Spleen (tissue), 11 donors: ENCODE measurements at regions not wholly inside any gene's neighbourhood (a gene's known extent, or its start where the extent isn't known, plus 50 kb on each side); places are given as distances from the start of the nearest gene placed in this dataset.

Experiments
- DNase-seq: peaks from one replicate; pipeline ENCODE4 v3.0.0-alpha.2; 2020
- H3K27ac ChIP-seq, 8 donors: fragments of 200-600 bp; sonication (generic) in 7 of 8; 1 replicate in 4 of 8; 2 replicates in 4 of 8; pipeline versions ENCODE4 v1.5.0 to v1.8.0; 2016 to 2021; ENCODE audit warnings: inconsistent platforms in 4 of 8, mild to moderate bottlenecking in 4 of 8, moderate library complexity in 1 of 8
- H3K27me3 ChIP-seq, 7 donors: fragments of 200-600 bp; sonication (generic) in 6 of 7; replicated peaks in 1 of 7; 1 replicate in 4 of 7; 2 replicates in 3 of 7; pipeline versions ENCODE4 v1.5.0 to v1.8.0; 2016 to 2021; ENCODE audit warnings: inconsistent platforms in 3 of 7, mild to moderate bottlenecking in 1 of 7
- H3K36me3 ChIP-seq, 6 donors: fragments of 200-600 bp; sonication (generic) in 5 of 6; 1 replicate in 4 of 6; 2 replicates in 2 of 6; pipeline versions ENCODE4 v1.5.0 to v1.8.0; 2016 to 2021; ENCODE audit warnings: inconsistent platforms in 2 of 6
- H3K4me1 ChIP-seq, 6 donors: fragments of 200-600 bp; sonication (generic) in 5 of 6; 1 replicate in 3 of 6; 2 replicates in 3 of 6; pipeline versions ENCODE4 v1.5.0 to v1.8.0; 2016 to 2021; ENCODE audit warnings: inconsistent platforms in 3 of 6
- H3K4me3 ChIP-seq, 8 donors: fragments of 200-600 bp; sonication (generic) in 7 of 8; 1 replicate in 4 of 8; 2 replicates in 4 of 8; pipeline versions ENCODE4 v1.5.0 to v1.8.0; 2016 to 2021; ENCODE audit warnings: inconsistent platforms in 4 of 8, mild to moderate bottlenecking in 4 of 8, moderate library complexity in 2 of 8
- H3K9me3 ChIP-seq, 8 donors: fragments of 200-600 bp; sonication (generic) in 7 of 8; 1 replicate in 4 of 8; 2 replicates in 4 of 8; pipeline versions ENCODE4 v1.5.0 to v1.8.0; 2016 to 2021; ENCODE audit warnings: inconsistent platforms in 4 of 8
- POLR2A ChIP-seq, 3 donors: fragments of 450-650 bp; IDR thresholded peaks; one replicate each; pipeline ENCODE4 v1.5.1; 2017; ENCODE audit warnings: antibody characterized with exemption in 3 of 3, mild to moderate bottlenecking in 1 of 3
- POLR2AphosphoS5 ChIP-seq, 3 donors: sonication (generic); formaldehyde crosslinking; IDR thresholded peaks; one replicate each; pipeline ENCODE4 v1.5.1; 2017; ENCODE audit warnings: antibody characterized with exemption in 3 of 3
- WGBS, 5 donors: extraction: QIAGEN DNeasy Blood & Tissue Kit in 3 of 5; methylation state at CpG; one replicate each; pipeline versions ENCODE4 v1.1.5 to v1.1.7; 2013 to 2018; 5-methylcytosine and 5-hydroxymethylcytosine counted together
- intact Hi-C: fragments of 100-400 bp; cut with DNase I; formaldehyde crosslinking; loops from one replicate; pipeline ENCODE4 v1.15.0; 2023; ENCODE audit warnings: low total_unique reads
- TF ChIP-seq, protein P1 (sequence below), 11 experiments: fragments of 200-600 bp in 7 of 11; fragments of 450-650 bp in 4 of 11; sonication (generic) in 4 of 11; IDR thresholded peaks in 8 of 11; conservative IDR thresholded peaks in 3 of 11; 1 replicate in 7 of 11; 2 replicates in 4 of 11; pipeline versions ENCODE4 v1.4.0 to v1.8.0; 2016 to 2021; ENCODE audit warnings: antibody characterized with exemption in 11 of 11, inconsistent platforms in 4 of 11, mild to moderate bottlenecking in 1 of 11
- donor health status: healthy with polysubstance abuse.
- donor health status: DM: no; HTN: no; CAD: no; lungs with moderate emphysema.
- donor health status: DM: no; HTN: no; CAD: no.
- donor health status: Bipolar disorder and iron deficiency.
- donor health status: healthy.
- donor health status: DM: no; HTN: no; CAD: no.
- donor health status: DM: yes; HTN: yes; CAD: no.

GRCh38 chr12:88391556-88391955, 188.7 kb downstream of the KITLG start:
- no peaks in the 10 kb centered on the region for H3K27me3 ChIP-seq
- H3K27ac ChIP-seq: no peak overlapping the region
- 16 to 19% (median 16%) methylated on average over 1 of the region's 1 CpG for WGBS, 5 donors
- no peaks in the 10 kb centered on the region for H3K4me1 ChIP-seq
- intact Hi-C loops: no loop called here
- no peak for DNase-seq
- H3K4me3 ChIP-seq: no peak overlapping the region
- TF ChIP-seq POLR2AphosphoS5 (IDR thresholded peaks at IDR 0.05) (no peak), POLR2A (IDR thresholded peaks at IDR 0.05) (no peak)
- TF ChIP-seq, protein P1, sequence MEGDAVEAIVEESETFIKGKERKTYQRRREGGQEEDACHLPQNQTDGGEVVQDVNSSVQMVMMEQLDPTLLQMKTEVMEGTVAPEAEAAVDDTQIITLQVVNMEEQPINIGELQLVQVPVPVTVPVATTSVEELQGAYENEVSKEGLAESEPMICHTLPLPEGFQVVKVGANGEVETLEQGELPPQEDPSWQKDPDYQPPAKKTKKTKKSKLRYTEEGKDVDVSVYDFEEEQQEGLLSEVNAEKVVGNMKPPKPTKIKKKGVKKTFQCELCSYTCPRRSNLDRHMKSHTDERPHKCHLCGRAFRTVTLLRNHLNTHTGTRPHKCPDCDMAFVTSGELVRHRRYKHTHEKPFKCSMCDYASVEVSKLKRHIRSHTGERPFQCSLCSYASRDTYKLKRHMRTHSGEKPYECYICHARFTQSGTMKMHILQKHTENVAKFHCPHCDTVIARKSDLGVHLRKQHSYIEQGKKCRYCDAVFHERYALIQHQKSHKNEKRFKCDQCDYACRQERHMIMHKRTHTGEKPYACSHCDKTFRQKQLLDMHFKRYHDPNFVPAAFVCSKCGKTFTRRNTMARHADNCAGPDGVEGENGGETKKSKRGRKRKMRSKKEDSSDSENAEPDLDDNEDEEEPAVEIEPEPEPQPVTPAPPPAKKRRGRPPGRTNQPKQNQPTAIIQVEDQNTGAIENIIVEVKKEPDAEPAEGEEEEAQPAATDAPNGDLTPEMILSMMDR (IDR thresholded peaks at IDR 0.05 in 8 of 11, conservative IDR thresholded peaks at IDR 0.05 in 3 of 11): no peak
- H3K36me3 ChIP-seq: no peaks in the 10 kb centered on the region
- H3K9me3 ChIP-seq: peaks cover 0 to 5% (median 0%) of the 10 kb centered on the region in 8 donors

DNA sequence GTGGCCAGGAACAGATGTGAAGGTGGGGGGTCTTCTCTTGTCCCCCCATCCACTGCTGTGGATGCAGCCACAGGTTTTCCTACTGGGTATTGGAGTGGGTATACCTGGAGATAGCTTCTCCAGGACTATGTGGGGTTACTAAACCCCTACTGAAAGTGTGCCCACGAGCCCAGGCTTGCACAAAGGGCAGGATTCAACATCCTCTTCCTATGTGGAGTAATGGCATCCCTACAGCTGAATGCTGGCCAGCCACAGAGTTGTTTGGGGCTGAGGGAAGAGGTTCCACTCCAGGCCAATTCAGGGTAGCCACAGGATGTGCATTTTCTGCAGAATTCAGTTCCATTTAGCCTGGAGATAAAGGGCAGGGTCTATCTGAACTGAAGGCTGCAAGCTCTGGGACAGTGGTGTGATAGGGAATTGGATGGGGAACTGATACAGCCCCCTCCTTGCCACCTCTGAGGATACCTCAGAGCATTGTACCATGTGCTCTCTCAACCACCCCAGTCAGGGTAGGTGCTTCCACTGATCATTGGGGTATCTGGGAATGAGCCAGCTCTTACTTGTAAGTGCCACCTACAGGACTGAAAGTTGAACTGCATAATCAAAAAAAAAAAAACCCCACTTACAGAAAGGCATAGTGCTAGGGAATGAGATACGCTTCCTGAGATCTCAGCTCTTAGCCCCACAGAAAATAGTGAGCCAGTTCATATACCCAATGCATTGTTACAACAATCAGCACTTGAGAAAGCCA, 187.1 kb downstream of the KITLG start:
- WGBS, 5 donors: 53 to 82% (median 72%) methylated on average over 1 to 2 of the region's 2 CpGs
- no peak for DNase-seq
- TF ChIP-seq POLR2A (IDR thresholded peaks at IDR 0.05) (no peak), POLR2AphosphoS5 (IDR thresholded peaks at IDR 0.05) (no peak)
- TF ChIP-seq, protein P1 (IDR thresholded peaks at IDR 0.05 in 8 of 11, conservative IDR thresholded peaks at IDR 0.05 in 3 of 11): peak in 3 of 11 experiments; percentile 14 to 26 (median 24)
- intact Hi-C loops: no loop called here
- Histone ChIP-seq H3K4me1 (no peaks in the 10 kb centered on the region), H3K9me3 (peaks cover 0 to 5% (median 0%) of the 10 kb centered on the region in 8 donors), H3K27ac (no peak overlapping the region), H3K27me3 (no peaks in the 10 kb centered on the region), H3K36me3 (no peaks in the 10 kb centered on the region), H3K4me3 (no peak overlapping the region)

DNA sequence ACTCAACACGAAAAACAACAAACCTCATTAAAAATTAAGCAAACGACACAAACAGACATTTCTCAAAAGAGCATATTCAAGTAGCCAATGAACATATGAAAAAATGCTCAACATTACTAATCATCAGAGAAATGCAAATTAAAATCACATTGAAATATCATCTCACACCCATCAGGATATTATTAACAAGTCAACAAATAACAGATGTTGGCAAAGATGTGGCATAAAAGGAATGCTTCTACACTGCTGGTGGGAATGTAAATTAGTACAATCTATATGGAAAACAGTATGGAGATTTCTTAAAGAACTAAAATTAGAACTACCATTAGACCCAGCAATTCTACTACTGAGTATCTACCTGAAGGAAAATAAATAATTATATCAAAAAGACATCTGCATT, 182.2 kb downstream of the KITLG start:
- peaks cover 0 to 5% (median 0%) of the 10 kb centered on the region in 8 donors for H3K9me3 ChIP-seq
- 87 to 95% (median 90%) methylated on average over 2 of the region's 2 CpGs for WGBS, 5 donors
- DNase-seq: no peak
- H3K27ac ChIP-seq: no peak overlapping the region
- intact Hi-C loops: no loop called here
- H3K27me3 ChIP-seq: no peaks in the 10 kb centered on the region
- no peaks in the 10 kb centered on the region for H3K4me1 ChIP-seq
- H3K36me3 ChIP-seq: no peaks in the 10 kb centered on the region
- TF ChIP-seq, protein P1 (IDR thresholded peaks at IDR 0.05 in 8 of 11, conservative IDR thresholded peaks at IDR 0.05 in 3 of 11): no peak
- TF ChIP-seq POLR2AphosphoS5 (IDR thresholded peaks at IDR 0.05) (no peak), POLR2A (IDR thresholded peaks at IDR 0.05) (no peak)
- H3K4me3 ChIP-seq: no peak overlapping the region

DNA sequence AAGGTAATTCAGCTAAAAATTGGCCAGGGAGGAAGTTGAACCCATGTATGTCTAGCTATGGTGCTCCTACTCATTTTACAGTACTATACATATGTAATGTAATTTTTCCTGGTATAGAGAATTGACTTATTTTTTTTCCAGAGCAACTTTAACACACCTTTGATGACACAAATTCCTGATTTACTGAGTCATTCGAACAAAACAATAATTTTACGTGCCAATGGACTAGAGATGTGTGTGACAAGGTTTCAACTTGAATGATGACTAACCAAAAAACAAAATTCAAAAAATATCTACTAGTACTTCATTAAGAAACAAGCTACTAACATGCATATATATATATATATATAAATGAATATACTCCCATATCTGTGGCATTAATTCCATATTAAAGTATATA, 180.5 kb downstream of the KITLG start:
- DNase-seq: no peak

More for the DNA sequence above, 180.5 kb downstream of the KITLG start:
- 81 to 93% (median 86%) methylated on average over 2 of the region's 2 CpGs for WGBS, 5 donors
- TF ChIP-seq POLR2AphosphoS5 (IDR thresholded peaks at IDR 0.05) (no peak), POLR2A (IDR thresholded peaks at IDR 0.05) (no peak)
- TF ChIP-seq, protein P1 (IDR thresholded peaks at IDR 0.05 in 8 of 11, conservative IDR thresholded peaks at IDR 0.05 in 3 of 11): no peak
- intact Hi-C loops: no loop called here
- no peaks in the 10 kb centered on the region for H3K4me1 ChIP-seq
- no peaks in the 10 kb centered on the region for H3K36me3 ChIP-seq
- H3K27me3 ChIP-seq: no peaks in the 10 kb centered on the region
- no peaks in the 10 kb centered on the region for H3K9me3 ChIP-seq
- H3K4me3 ChIP-seq: no peak overlapping the region
- no peak overlapping the region for H3K27ac ChIP-seq
